HG03521 (cell line): ENCODE measurements at regions not wholly inside any gene's neighbourhood (a gene's known extent, or its start where the extent isn't known, plus 50 kb on each side); places are given as distances from the start of the nearest gene placed in this dataset.

ENCODE experiments used
- ATAC-seq: cut with Tn5 transposase; IDR thresholded peaks from one replicate; pipeline ENCODE4 v1.9.1; 2021; ENCODE audit warnings: mild to moderate bottlenecking, moderate library complexity; ENCODE audit not compliant: unreplicated experiment

- no peak for ATAC-seq
These were observed 1457.5 kb downstream of the KCNT2 start for GRCh38 chr1:195150768-195151167.

- no peak for ATAC-seq
These were observed 1466.9 kb downstream of the KCNT2 start for GRCh38 chr1:195141294-195141693.

- no peak for ATAC-seq
These were observed 1477.6 kb downstream of the KCNT2 start for GRCh38 chr1:195130598-195130997.

- no peak for ATAC-seq
These were observed 1485.7 kb downstream of the KCNT2 start for GRCh38 chr1:195122497-195122896.

- no peak for ATAC-seq
These were observed 1494.8 kb downstream of the KCNT2 start for GRCh38 chr1:195113471-195113870.

- ATAC-seq = no peak
These were observed 1502.5 kb downstream of the KCNT2 start for GRCh38 chr1:195105773-195106172.

GRCh38 chr1:195105281-195105680 is 1503.0 kb downstream of the KCNT2 start:
- ATAC-seq = no peak

- no peak for ATAC-seq
These were observed 1510.9 kb downstream of the KCNT2 start for GRCh38 chr1:195097316-195097715.

- ATAC-seq = no peak
These were observed 1512.2 kb downstream of the KCNT2 start for GRCh38 chr1:195096051-195096521.

GRCh38 chr1:195085196-195085595 is 1523.0 kb downstream of the KCNT2 start:
- no peak for ATAC-seq

- no peak for ATAC-seq
These were observed 1526.1 kb downstream of the KCNT2 start for GRCh38 chr1:195082183-195082582.

- ATAC-seq = no peak
These were observed 1531.6 kb downstream of the KCNT2 start for GRCh38 chr1:195076682-195077081.

- ATAC-seq = no peak
These were observed 1532.3 kb downstream of the KCNT2 start for GRCh38 chr1:195075973-195076372.

- ATAC-seq = no peak
These were observed 1536.8 kb downstream of the KCNT2 start for GRCh38 chr1:195071461-195071860.

GRCh38 chr1:195065437-195065836 is 1542.8 kb downstream of the KCNT2 start:
- ATAC-seq = no peak

- no peak for ATAC-seq
These were observed 1543.9 kb downstream of the KCNT2 start for GRCh38 chr1:195064358-195064757.

- no peak for ATAC-seq
These were observed 1554.0 kb downstream of the KCNT2 start for GRCh38 chr1:195054217-195054687.

GRCh38 chr1:195053478-195053877 is 1554.8 kb downstream of the KCNT2 start:
- peak; percentile 56 for ATAC-seq

GRCh38 chr1:195047772-195048171 is 1560.5 kb downstream of the KCNT2 start:
- no peak for ATAC-seq

- no peak for ATAC-seq
These were observed 1563.2 kb downstream of the KCNT2 start for GRCh38 chr1:195045072-195045471.

- ATAC-seq = no peak
These were observed 1577.4 kb downstream of the KCNT2 start for GRCh38 chr1:195030793-195031192.

- ATAC-seq = no peak
These were observed 1581.4 kb downstream of the KCNT2 start for GRCh38 chr1:195026792-195027191.

GRCh38 chr1:195019385-195019784 is 1588.9 kb downstream of the KCNT2 start:
- no peak for ATAC-seq
